ENCODE measurements at regions not wholly inside any gene's neighbourhood (a gene's known extent, or its start where the extent isn't known, plus 50 kb on each side); places are given as distances from the start of the nearest gene placed in this dataset.

- no peak for DNase-seq (ENCODE audit: low read depth in 2 of 2)
- H3K4me3 ChIP-seq (replicated peaks in 1 of 2; ENCODE audit: low read depth in 2 of 2, low read length in 2 of 2) = no peak overlapping the region
- no peak for TF ChIP-seq CTCF (IDR thresholded peaks at IDR 0.05; ENCODE audit: low read depth, low read length)
Observed at GRCh38 chr3:34725774-34726173, 913.6 kb upstream of the ARPP21 start.

GRCh38 chr3:34727700-34728099 is 911.6 kb upstream of the ARPP21 start:
- no peak for TF ChIP-seq CTCF (IDR thresholded peaks at IDR 0.05; ENCODE audit: low read depth, low read length)
- DNase-seq (ENCODE audit: low read depth in 2 of 2) = no peak
- no peak overlapping the region for H3K4me3 ChIP-seq (replicated peaks in 1 of 2; ENCODE audit: low read depth in 2 of 2, low read length in 2 of 2)

GRCh38 chr3:34742151-34742550 is 897.2 kb upstream of the ARPP21 start:
- H3K4me3 ChIP-seq (replicated peaks in 1 of 2; ENCODE audit: low read depth in 2 of 2, low read length in 2 of 2) = no peak overlapping the region
- TF ChIP-seq CTCF (IDR thresholded peaks at IDR 0.05; ENCODE audit: low read depth, low read length) = no peak
- no peak for DNase-seq (ENCODE audit: low read depth in 2 of 2)

- H3K4me3 ChIP-seq (replicated peaks in 1 of 2; ENCODE audit: low read depth in 2 of 2, low read length in 2 of 2) = no peak overlapping the region
- TF ChIP-seq CTCF (IDR thresholded peaks at IDR 0.05; ENCODE audit: low read depth, low read length) = no peak
- DNase-seq (ENCODE audit: low read depth in 2 of 2) = no peak
Observed at GRCh38 chr3:34758630-34759261, 880.6 kb upstream of the ARPP21 start.

- no peak for DNase-seq (ENCODE audit: low read depth in 2 of 2)
- TF ChIP-seq CTCF (IDR thresholded peaks at IDR 0.05; ENCODE audit: low read depth, low read length) = no peak
- H3K4me3 ChIP-seq (replicated peaks in 1 of 2; ENCODE audit: low read depth in 2 of 2, low read length in 2 of 2) = no peak overlapping the region
Observed at GRCh38 chr3:34777386-34777785, 861.9 kb upstream of the ARPP21 start.

- DNase-seq (ENCODE audit: low read depth in 2 of 2) = no peak
- no peak overlapping the region for H3K4me3 ChIP-seq (replicated peaks in 1 of 2; ENCODE audit: low read depth in 2 of 2, low read length in 2 of 2)
- TF ChIP-seq CTCF (IDR thresholded peaks at IDR 0.05; ENCODE audit: low read depth, low read length) = no peak
Observed at GRCh38 chr3:34779092-34779491, 860.2 kb upstream of the ARPP21 start.

- no peak for DNase-seq (ENCODE audit: low read depth in 2 of 2)
- H3K4me3 ChIP-seq (replicated peaks in 1 of 2; ENCODE audit: low read depth in 2 of 2, low read length in 2 of 2) = no peak overlapping the region
- no peak for TF ChIP-seq CTCF (IDR thresholded peaks at IDR 0.05; ENCODE audit: low read depth, low read length)
Observed at GRCh38 chr3:34780294-34780693, 859.0 kb upstream of the ARPP21 start.
